HEK293 (cell line): ENCODE measurements at regions not wholly inside any gene's neighbourhood (a gene's known extent, or its start where the extent isn't known, plus 50 kb on each side); places are given as distances from the start of the nearest gene placed in this dataset.

Source experiments
- HOXC10 ChIP-seq: sonication (generic); formaldehyde crosslinking; IDR thresholded peaks from 2 replicates; pipeline ENCODE4 v1.8.1; 2023; ENCODE audit warnings: mild to moderate bottlenecking, missing genetic modification reagents
- KLF10 ChIP-seq: fragments of 450-650 bp; IDR thresholded peaks from 2 replicates; pipeline ENCODE4 v1.5.1; 2018; ENCODE audit warnings: missing biosample characterization, mild to moderate bottlenecking, missing genetic modification characterization
- KLF8 ChIP-seq: fragments of 450-650 bp; formaldehyde crosslinking; IDR thresholded peaks from 2 replicates; pipeline ENCODE4 v1.5.1; 2016; ENCODE audit warnings: missing biosample characterization, missing genetic modification characterization
- MYNN ChIP-seq: fragments of 450-650 bp; formaldehyde crosslinking; IDR thresholded peaks from 2 replicates; pipeline ENCODE4 v1.5.1; 2016; ENCODE audit warnings: missing biosample characterization, missing genetic modification characterization, borderline replicate concordance
- PRDM10 ChIP-seq: fragments of 450-650 bp; formaldehyde crosslinking; IDR thresholded peaks from 2 replicates; pipeline ENCODE4 v1.5.1; 2016; ENCODE audit warnings: missing biosample characterization, missing genetic modification characterization
- SETDB1 ChIP-seq: IDR thresholded peaks from one replicate; pipeline ENCODE4 v1.6.1; 2017; ENCODE audit warnings: mild to moderate bottlenecking, low read length, moderate library complexity, mixed read lengths; ENCODE audit not compliant: insufficient read length
- SP2 ChIP-seq: fragments of 450-650 bp; formaldehyde crosslinking; IDR thresholded peaks from 2 replicates; pipeline ENCODE4 v1.5.1; 2016; ENCODE audit warnings: missing biosample characterization, missing genetic modification characterization
- WT1 ChIP-seq: fragments of 450-650 bp; formaldehyde crosslinking; IDR thresholded peaks from 2 replicates; pipeline ENCODE4 v1.5.1; 2016; ENCODE audit warnings: missing biosample characterization, missing genetic modification characterization
- ZBTB1 ChIP-seq: fragments of 450-650 bp; formaldehyde crosslinking; IDR thresholded peaks from 2 replicates; pipeline ENCODE4 v1.5.1; 2016; ENCODE audit warnings: missing biosample characterization, missing genetic modification characterization
- ZBTB21 ChIP-seq: fragments of 450-650 bp; formaldehyde crosslinking; IDR thresholded peaks from 2 replicates; pipeline ENCODE4 v1.5.1; 2017; ENCODE audit warnings: missing biosample characterization, missing genetic modification characterization
- ZBTB44 ChIP-seq: fragments of 450-650 bp; IDR thresholded peaks from 2 replicates; pipeline ENCODE4 v1.5.1; 2018; ENCODE audit warnings: missing biosample characterization, mild to moderate bottlenecking, missing genetic modification characterization
- ZNF10 ChIP-seq: fragments of 450-650 bp; formaldehyde crosslinking; IDR thresholded peaks from 2 replicates; pipeline ENCODE4 v1.5.1; 2017; ENCODE audit warnings: missing biosample characterization, missing genetic modification characterization
- ZNF157 ChIP-seq: fragments of 450-650 bp; formaldehyde crosslinking; IDR thresholded peaks from 2 replicates; pipeline ENCODE4 v1.5.1; 2016; ENCODE audit warnings: missing biosample characterization, missing genetic modification characterization
- ZNF501 ChIP-seq: fragments of 450-650 bp; formaldehyde crosslinking; IDR thresholded peaks from 2 replicates; pipeline ENCODE4 v1.5.1; 2016; ENCODE audit warnings: missing biosample characterization, missing genetic modification characterization
- ZNF518A ChIP-seq: fragments of 450-650 bp; formaldehyde crosslinking; conservative IDR thresholded peaks from 2 replicates; pipeline ENCODE4 v1.5.1; 2016; ENCODE audit warnings: low read depth, missing biosample characterization, missing genetic modification characterization
- ZNF561 ChIP-seq: fragments of 450-650 bp; IDR thresholded peaks from 2 replicates; pipeline ENCODE4 v1.5.1; 2018; ENCODE audit warnings: missing biosample characterization, missing genetic modification characterization, borderline replicate concordance
- ZNF610 ChIP-seq: fragments of 450-650 bp; formaldehyde crosslinking; IDR thresholded peaks from 2 replicates; pipeline ENCODE4 v1.5.1; 2016; ENCODE audit warnings: missing biosample characterization, missing genetic modification characterization, borderline replicate concordance
- ZNF629 ChIP-seq: fragments of 450-650 bp; formaldehyde crosslinking; IDR thresholded peaks from 2 replicates; pipeline ENCODE4 v1.5.1; 2017; ENCODE audit warnings: missing biosample characterization, missing genetic modification characterization
- ZNF707 ChIP-seq: fragments of 450-650 bp; formaldehyde crosslinking; IDR thresholded peaks from 2 replicates; pipeline ENCODE4 v1.5.1; 2016; ENCODE audit warnings: missing biosample characterization, missing genetic modification characterization
- ZNF777 ChIP-seq: fragments of 450-650 bp; formaldehyde crosslinking; IDR thresholded peaks from 2 replicates; pipeline ENCODE4 v1.5.1; 2017; ENCODE audit warnings: missing biosample characterization, missing genetic modification characterization, borderline replicate concordance
- ZSCAN30 ChIP-seq: fragments of 450-650 bp; IDR thresholded peaks from 2 replicates; pipeline ENCODE4 v1.5.1; 2018; ENCODE audit warnings: missing biosample characterization, mild to moderate bottlenecking, missing genetic modification characterization, moderate library complexity
- TF ChIP-seq, protein P1 (sequence below): fragments of 450-650 bp; formaldehyde crosslinking; IDR thresholded peaks from 2 replicates; pipeline ENCODE4 v1.5.1; 2016; ENCODE audit warnings: missing biosample characterization, missing genetic modification characterization
- TF ChIP-seq, protein P2 (sequence below): fragments of 450-650 bp; formaldehyde crosslinking; IDR thresholded peaks from 2 replicates; pipeline ENCODE4 v1.5.1; 2016; ENCODE audit warnings: missing biosample characterization, missing genetic modification characterization

GRCh38 chr3:182364723-182365650 lies 428.3 kb upstream of the ATP11B start (continued):
- TF ChIP-seq WT1 (tag by site-specific recombination) (peak; percentile 94), MYNN (tag by site-specific recombination) (0 out of 2 replicates have a peak, but pooled peaks have one; percentile 31), ZBTB44 (tag by site-specific recombination) (peak; percentile 97), ZBTB21 (tag by site-specific recombination) (peak; percentile 79), ZNF157 (tag by site-specific recombination) (no peak), ZNF518A (peak; percentile 55), PRDM10 (tag by site-specific recombination) (peak; percentile 91), ZNF610 (tag by site-specific recombination) (peak; percentile 70; the same call in 1 of the 2 replicates), ZNF629 (tag by site-specific recombination) (peak; percentile 93), ZNF777 (tag by site-specific recombination) (peak; percentile 87; the same call in 1 of the 2 replicates), ZNF501 (0 out of 2 replicates have a peak, but pooled peaks have one; percentile 48), ZSCAN30 (peak; percentile 92; the same call in 1 of the 2 replicates), SETDB1 (no peak), ZNF10 (tag by site-specific recombination) (peak; percentile 78), KLF10 (tag by site-specific recombination) (peak; percentile 74), KLF8 (tag by site-specific recombination) (peak; percentile 73; the same call in 1 of the 2 replicates), HOXC10 (no peak), ZBTB1 (tag by site-specific recombination) (0 out of 2 replicates have a peak, but pooled peaks have one; percentile 15), ZNF561 (peak; percentile 82; the same call in 1 of the 2 replicates), ZNF707 (tag by site-specific recombination) (no peak), SP2 (peak; percentile 24)
- TF ChIP-seq, protein P1, sequence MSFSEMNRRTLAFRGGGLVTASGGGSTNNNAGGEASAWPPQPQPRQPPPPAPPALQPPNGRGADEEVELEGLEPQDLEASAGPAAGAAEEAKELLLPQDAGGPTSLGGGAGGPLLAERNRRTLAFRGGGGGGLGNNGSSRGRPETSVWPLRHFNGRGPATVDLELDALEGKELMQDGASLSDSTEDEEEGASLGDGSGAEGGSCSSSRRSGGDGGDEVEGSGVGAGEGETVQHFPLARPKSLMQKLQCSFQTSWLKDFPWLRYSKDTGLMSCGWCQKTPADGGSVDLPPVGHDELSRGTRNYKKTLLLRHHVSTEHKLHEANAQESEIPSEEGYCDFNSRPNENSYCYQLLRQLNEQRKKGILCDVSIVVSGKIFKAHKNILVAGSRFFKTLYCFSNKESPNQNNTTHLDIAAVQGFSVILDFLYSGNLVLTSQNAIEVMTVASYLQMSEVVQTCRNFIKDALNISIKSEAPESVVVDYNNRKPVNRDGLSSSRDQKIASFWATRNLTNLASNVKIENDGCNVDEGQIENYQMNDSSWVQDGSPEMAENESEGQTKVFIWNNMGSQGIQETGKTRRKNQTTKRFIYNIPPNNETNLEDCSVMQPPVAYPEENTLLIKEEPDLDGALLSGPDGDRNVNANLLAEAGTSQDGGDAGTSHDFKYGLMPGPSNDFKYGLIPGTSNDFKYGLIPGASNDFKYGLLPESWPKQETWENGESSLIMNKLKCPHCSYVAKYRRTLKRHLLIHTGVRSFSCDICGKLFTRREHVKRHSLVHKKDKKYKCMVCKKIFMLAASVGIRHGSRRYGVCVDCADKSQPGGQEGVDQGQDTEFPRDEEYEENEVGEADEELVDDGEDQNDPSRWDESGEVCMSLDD (tag by site-specific recombination): 0 out of 2 replicates have a peak, but pooled peaks have one; percentile 27
- TF ChIP-seq, protein P2, sequence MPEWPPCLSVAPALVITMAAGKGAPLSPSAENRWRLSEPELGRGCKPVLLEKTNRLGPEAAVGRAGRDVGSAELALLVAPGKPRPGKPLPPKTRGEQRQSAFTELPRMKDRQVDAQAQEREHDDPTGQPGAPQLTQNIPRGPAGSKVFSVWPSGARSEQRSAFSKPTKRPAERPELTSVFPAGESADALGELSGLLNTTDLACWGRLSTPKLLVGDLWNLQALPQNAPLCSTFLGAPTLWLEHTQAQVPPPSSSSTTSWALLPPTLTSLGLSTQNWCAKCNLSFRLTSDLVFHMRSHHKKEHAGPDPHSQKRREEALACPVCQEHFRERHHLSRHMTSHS (tag by site-specific recombination): peak; percentile 92
